A673 (cell line): ENCODE measurements at regions not wholly inside any gene's neighbourhood (a gene's known extent, or its start where the extent isn't known, plus 50 kb on each side); places are given as distances from the start of the nearest gene placed in this dataset.

ENCODE experiments used
- BruUV-seq: library from RNA; stranded (reverse); fragments of 400-500 nt; replicated peaks from 2 replicates; lab custom pipeline; 2021; lab: Mats Ljungman, UMichigan
- CTCF ChIA-PET: fragments of 300-600 bp; sonication (Branson Sonifier 250); formaldehyde crosslinking; loops from one replicate; lab custom pipeline; 2022; ENCODE audit warnings: antibody characterized with exemption; lab: Charles Lee
- POLR2A ChIA-PET: fragments of 300-600 bp; sonication (Branson Sonifier 250); formaldehyde crosslinking; loops from one replicate; lab custom pipeline; 2022; ENCODE audit warnings: antibody characterized with exemption; ENCODE audit not compliant: low non-redundant PET; lab: Charles Lee
- DNase-seq: peaks from one replicate; pipeline ENCODE4 v3.0.0-alpha.2; 2015; ENCODE audit warnings: low spot score
- H3K27ac ChIP-seq: fragments of 200-600 bp; sonication (generic); 2 replicates; pipeline ENCODE4 v1.5.1; 2016; ENCODE audit warnings: mixed run types, low read depth, mild to moderate bottlenecking, mixed read lengths, antibody characterized with exemption, low read length; ENCODE audit not compliant: poor library complexity, severe bottlenecking
- H3K27me3 ChIP-seq: fragments of 200-600 bp; sonication (generic); replicated peaks from 2 replicates; pipeline ENCODE4 v1.6.1; 2017; ENCODE audit warnings: mixed run types, low read depth, mild to moderate bottlenecking, mixed read lengths, antibody characterized with exemption, low read length; ENCODE audit not compliant: insufficient read depth, poor library complexity
- H3K36me3 ChIP-seq: fragments of 200-600 bp; sonication (generic); 2 replicates; pipeline ENCODE4 v1.6.1; 2016; ENCODE audit warnings: mixed run types, mild to moderate bottlenecking, mixed read lengths, antibody characterized with exemption, low read length; ENCODE audit not compliant: insufficient read depth, poor library complexity, severe bottlenecking
- H3K4me1 ChIP-seq: fragments of 200-600 bp; sonication (generic); 2 replicates; pipeline ENCODE4 v1.6.1; 2017; ENCODE audit warnings: mixed run types, mild to moderate bottlenecking, mixed read lengths, antibody characterized with exemption, low read length; ENCODE audit not compliant: insufficient read depth, poor library complexity, severe bottlenecking
- H3K4me3 ChIP-seq: fragments of 200-600 bp; sonication (generic); 2 replicates; pipeline ENCODE4 v1.5.1; 2016; ENCODE audit warnings: low read depth, mixed run types, mild to moderate bottlenecking, mixed read lengths, low read length; ENCODE audit not compliant: poor library complexity, severe bottlenecking
- H3K9me3 ChIP-seq: fragments of 200-600 bp; sonication (generic); 2 replicates; pipeline ENCODE4 v1.6.1; 2016; ENCODE audit warnings: mixed run types, low read depth, mild to moderate bottlenecking, mixed read lengths, antibody characterized with exemption, low read length; ENCODE audit not compliant: poor library complexity, severe bottlenecking
- EZH2 ChIP-seq: fragments of 200-600 bp; sonication (generic); IDR thresholded peaks from 2 replicates; pipeline ENCODE4 v1.6.1; 2017; ENCODE audit warnings: borderline replicate concordance, low read depth, mild to moderate bottlenecking, mixed read lengths, antibody characterized with exemption, low read length; ENCODE audit not compliant: poor library complexity, severe bottlenecking
- intact Hi-C: fragments of 100-400 bp; cut with micrococcal nuclease; formaldehyde crosslinking; loops from one replicate; pipeline ENCODE4 v1.10.0; 2022; ENCODE audit not compliant: unreplicated experiment
- TF ChIP-seq, protein P1 (sequence below): fragments of 300-800, 200-600 bp; sonication (generic); conservative IDR thresholded peaks from 2 replicates; pipeline ENCODE4 v1.5.1; 2017; ENCODE audit warnings: low read depth, mild to moderate bottlenecking, antibody characterized with exemption, low read length, moderate library complexity, mixed read lengths

DNA sequence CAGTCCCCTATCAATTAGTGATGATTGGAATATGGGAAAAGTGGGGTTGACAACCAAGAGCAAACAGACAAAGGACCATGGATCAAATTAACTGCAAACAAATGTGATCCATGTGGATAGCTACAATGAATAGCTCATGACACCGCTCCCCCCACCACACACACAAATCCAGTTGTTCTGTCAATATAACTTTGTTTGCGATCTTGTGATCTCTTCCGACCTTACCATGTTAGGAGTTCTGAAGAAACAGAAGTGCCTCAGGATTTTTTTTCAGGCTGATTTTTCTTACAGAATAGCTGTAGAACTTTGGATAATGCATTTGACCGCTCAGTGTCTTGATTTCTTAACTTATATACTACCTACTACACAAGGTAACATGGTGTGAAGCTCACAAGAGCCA is 116.6 kb downstream of the SH2D1A start:
- no peaks in the 10 kb centered on the region for H3K9me3 ChIP-seq
- H3K36me3 ChIP-seq: no peaks in the 10 kb centered on the region
- ChIA-PET POLR2A (no interaction called here), CTCF (no interaction called here)
- intact Hi-C loops: no loop called here
- no peaks in the 10 kb centered on the region for H3K27me3 ChIP-seq
- BruUV-seq: no TSS peak
- H3K27ac ChIP-seq: no peak overlapping the region
- DNase-seq: no peak
- no peak for TF ChIP-seq EZH2
- TF ChIP-seq, protein P1, sequence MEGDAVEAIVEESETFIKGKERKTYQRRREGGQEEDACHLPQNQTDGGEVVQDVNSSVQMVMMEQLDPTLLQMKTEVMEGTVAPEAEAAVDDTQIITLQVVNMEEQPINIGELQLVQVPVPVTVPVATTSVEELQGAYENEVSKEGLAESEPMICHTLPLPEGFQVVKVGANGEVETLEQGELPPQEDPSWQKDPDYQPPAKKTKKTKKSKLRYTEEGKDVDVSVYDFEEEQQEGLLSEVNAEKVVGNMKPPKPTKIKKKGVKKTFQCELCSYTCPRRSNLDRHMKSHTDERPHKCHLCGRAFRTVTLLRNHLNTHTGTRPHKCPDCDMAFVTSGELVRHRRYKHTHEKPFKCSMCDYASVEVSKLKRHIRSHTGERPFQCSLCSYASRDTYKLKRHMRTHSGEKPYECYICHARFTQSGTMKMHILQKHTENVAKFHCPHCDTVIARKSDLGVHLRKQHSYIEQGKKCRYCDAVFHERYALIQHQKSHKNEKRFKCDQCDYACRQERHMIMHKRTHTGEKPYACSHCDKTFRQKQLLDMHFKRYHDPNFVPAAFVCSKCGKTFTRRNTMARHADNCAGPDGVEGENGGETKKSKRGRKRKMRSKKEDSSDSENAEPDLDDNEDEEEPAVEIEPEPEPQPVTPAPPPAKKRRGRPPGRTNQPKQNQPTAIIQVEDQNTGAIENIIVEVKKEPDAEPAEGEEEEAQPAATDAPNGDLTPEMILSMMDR: no peak
- no peaks in the 10 kb centered on the region for H3K4me1 ChIP-seq
- no peak overlapping the region for H3K4me3 ChIP-seq

DNA sequence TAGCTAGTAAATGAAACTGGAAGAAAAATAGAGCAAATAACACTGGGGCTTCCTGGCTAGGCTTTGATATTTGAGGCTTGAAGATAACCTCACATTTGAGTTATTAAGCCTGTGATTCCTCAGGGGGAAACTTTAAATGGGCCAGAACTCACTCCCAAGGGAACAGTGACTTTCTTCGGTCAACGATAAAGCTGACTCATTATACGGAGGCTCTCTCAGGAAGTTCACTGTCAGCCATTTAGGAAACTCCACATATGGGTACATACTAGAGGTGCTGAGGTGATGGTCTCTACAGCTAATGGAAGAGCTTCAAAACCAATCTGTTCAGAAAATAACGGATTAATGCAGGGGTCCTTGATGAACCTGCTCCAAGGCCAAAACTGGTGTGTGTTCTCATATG is 120.8 kb downstream of the SH2D1A start:
- intact Hi-C loops: no loop called here
- Histone ChIP-seq H3K4me1 (no peaks in the 10 kb centered on the region), H3K36me3 (no peaks in the 10 kb centered on the region), H3K9me3 (no peaks in the 10 kb centered on the region), H3K4me3 (no peak overlapping the region), H3K27ac (no peak overlapping the region), H3K27me3 (no peaks in the 10 kb centered on the region)
- peak; percentile 61 for DNase-seq
- POLR2A ChIA-PET: no interaction called here
- TF ChIP-seq EZH2: no peak
- TF ChIP-seq, protein P1: no peak
- CTCF ChIA-PET: no interaction called here
- BruUV-seq: no TSS peak

DNA sequence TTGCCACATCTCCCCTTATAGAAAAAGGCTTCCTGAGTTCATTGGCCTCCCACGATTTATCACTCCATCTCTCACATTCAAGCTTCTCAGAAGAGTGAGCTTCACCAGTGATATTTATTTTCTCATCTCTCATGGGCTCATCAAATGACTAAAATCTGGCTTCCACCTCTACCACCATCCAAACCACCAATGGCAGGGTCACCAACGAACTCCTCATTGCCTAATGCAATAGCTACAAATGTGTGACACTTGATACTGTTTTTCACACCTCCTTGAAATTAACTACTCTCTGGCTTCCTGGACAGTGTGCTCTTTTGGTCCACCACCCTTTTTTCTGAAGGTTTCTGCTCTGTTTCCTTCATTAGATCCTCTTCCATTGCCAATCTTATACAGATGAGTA is 129.0 kb downstream of the SH2D1A start:
- no TSS peak for BruUV-seq
- TF ChIP-seq, protein P1: no peak
- TF ChIP-seq EZH2: no peak
- CTCF ChIA-PET: no interaction called here
- no peak for DNase-seq
- POLR2A ChIA-PET: no interaction called here
- no peaks in the 10 kb centered on the region for H3K36me3 ChIP-seq
- H3K27me3 ChIP-seq: no peaks in the 10 kb centered on the region
- no peaks in the 10 kb centered on the region for H3K9me3 ChIP-seq
- intact Hi-C loops: loop anchor here (10.0 kb wide), 1 partner anchor 59 kb away; no protein-coding TSS in a partner anchor
- H3K27ac ChIP-seq: no peak overlapping the region
- H3K4me1 ChIP-seq: no peaks in the 10 kb centered on the region
- no peak overlapping the region for H3K4me3 ChIP-seq
